ENCODE measurements at regions not wholly inside any gene's neighbourhood (a gene's known extent, or its start where the extent isn't known, plus 50 kb on each side); places are given as distances from the start of the nearest gene placed in this dataset.

DNA sequence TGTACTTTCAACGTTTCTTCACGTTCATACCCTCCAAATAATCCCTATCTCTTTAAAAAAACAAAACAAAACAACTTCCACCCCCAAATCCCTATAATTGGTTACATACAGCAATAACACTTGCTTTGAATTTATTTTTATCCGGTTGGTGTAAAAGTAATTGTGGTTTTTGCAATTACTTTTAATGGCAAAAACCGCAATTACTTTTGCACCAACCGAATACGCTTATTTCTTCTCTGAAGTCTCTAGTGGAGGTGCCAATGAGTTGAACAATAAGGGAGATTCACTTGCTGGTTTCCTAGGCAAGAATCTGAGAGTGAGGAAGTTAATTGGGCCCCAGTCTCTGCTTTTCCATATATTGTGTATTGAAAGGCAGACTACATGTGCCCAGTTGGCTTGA is 133.3 kb downstream of the DACT1 start:
- no peak for TF ChIP-seq CTCF (optimal IDR thresholded peaks at IDR 0.05 in 1 of 3, IDR thresholded peaks at IDR 0.05 in 1 of 3, conservative IDR thresholded peaks at IDR 0.05 in 1 of 3; ENCODE audit: extremely low read depth in 1 of 3, insufficient read depth in 2 of 3, low read length in 3 of 3)
- no peak for TF ChIP-seq EZH2 (IDR thresholded peaks at IDR 0.05; ENCODE audit: low read length)

Measured in keratinocyte (primary cell).